8988T (cell line): ENCODE measurements at regions not wholly inside any gene's neighbourhood (a gene's known extent, or its start where the extent isn't known, plus 50 kb on each side); places are given as distances from the start of the nearest gene placed in this dataset.
"Not testable (repeated sequence)": the region's sequence is repeated elsewhere in the genome, so short reads cannot be mapped to it uniquely, and the experiment has no call there.

ENCODE experiments used
- DNase-seq: peaks from one replicate; pipeline ENCODE4 v3.0.0; 2011

- DNase-seq, result no peak
Measured at GRCh38 chr14:44453433-44454171, 53.5 kb downstream of the FSCB start.

DNA sequence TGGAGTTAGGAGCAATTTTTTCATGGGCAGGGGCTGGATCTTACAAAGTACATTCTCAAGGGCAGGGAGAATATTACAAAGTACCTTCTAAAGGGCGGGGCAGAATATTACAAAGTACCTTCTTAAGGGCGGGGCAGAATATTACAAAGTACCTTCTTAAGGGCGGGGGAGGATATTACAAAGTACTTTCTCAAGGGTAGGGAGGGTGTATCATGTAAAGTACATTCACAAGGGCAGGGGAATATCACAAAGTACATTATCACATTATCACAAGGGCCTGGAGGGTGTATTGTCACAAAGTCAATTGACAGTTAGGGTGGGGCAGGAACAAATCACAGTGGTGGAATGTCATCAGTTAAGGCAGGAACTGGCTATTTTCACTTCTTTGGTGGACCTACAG is 56.9 kb downstream of the FSCB start:
- not testable (repeated sequence) for DNase-seq

DNA sequence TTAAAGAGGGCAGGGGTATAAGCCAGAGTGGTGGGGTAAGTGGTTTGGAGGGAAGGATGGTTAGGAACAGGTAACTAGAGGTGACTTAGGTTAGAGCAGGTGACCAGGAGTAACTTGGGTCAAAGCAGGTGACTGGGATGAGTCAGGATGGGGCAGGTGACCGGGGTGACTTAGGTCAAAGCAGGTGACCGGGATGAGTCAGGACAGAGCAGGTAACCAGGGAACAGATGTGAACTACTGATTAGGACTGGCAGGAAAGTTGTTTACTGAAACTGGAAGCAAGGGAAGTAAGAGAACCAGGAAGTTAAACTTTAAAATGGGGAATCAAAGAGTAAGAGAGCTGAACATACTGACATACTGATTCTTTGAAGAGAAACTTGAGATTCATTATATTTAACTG is 57.4 kb downstream of the FSCB start:
- no peak for DNase-seq

GRCh38 chr14:44448951-44449358 is 58.1 kb downstream of the FSCB start:
- no peak for DNase-seq

- DNase-seq, result no peak
Measured at GRCh38 chr14:44446965-44447364, 60.1 kb downstream of the FSCB start.

GRCh38 chr14:44444454-44444853 is 62.6 kb downstream of the FSCB start:
- no peak for DNase-seq

- DNase-seq, result no peak
Measured at GRCh38 chr14:44438936-44439335, 68.1 kb downstream of the FSCB start.

- no peak for DNase-seq
Measured at GRCh38 chr14:44438221-44438620, 68.9 kb downstream of the FSCB start.

DNA sequence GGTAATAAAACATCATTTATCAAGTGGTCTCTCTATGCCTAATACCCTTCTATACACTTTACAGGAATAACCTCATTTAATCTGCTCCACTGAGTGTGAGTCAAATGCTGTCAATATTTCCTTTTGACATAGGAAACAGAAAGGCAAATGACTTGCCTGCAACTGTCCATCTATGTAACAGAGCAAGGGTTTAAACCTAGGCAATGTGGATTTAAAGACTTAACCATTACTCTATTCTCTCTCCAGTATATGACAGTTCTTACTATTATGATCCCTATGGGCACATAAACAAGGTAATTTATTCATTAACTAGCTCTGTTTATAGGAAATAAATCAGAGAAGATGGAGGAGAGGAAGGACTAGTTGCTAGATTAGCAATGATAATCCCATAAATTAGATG is 70.6 kb downstream of the FSCB start:
- DNase-seq, result no peak

GRCh38 chr14:44428231-44428945 is 78.7 kb downstream of the FSCB start:
- DNase-seq, result no peak

DNA sequence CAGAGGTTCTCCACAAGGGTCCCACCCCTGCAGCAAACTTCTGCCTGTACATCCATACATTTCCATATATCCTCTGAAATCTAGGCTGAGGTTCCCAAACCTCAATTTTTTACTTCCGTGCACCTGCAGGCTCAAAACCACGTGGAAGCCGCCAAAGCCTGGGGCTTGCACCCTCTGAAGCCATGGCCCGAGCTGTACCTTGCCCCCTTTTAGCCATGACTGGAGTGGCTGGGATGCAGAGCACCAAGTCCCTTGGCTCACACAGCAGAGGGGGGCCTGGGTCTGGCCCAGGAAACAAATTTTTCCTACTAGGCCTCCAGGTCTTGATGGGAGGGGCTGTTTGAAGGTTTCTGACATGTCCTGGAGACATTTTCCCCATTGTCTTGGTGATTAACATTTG is 84.4 kb downstream of the FSCB start:
- no peak for DNase-seq

DNA sequence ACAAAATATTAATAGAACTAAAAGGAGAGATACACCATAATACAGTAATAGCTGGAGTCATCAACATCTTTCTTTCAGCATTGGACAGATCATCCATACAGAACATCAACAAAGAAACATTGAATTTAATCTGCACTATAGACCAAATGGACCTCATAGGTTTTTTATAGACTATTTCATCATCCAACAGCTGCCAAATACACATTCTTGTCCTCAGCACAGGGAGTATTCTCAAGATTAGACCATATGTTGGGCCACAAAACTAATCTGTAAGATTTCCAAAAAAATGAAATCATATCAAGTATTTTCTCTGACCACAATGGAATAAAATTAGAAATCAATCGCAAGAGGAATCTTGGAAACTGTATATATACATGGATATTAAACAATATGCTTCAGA is 86.9 kb downstream of the FSCB start:
- DNase-seq, result no peak

- no peak for DNase-seq
Measured at GRCh38 chr14:44418856-44419255, 88.2 kb downstream of the FSCB start.

- DNase-seq, result no peak
Measured at GRCh38 chr14:44417809-44418208, 89.3 kb downstream of the FSCB start.

DNA sequence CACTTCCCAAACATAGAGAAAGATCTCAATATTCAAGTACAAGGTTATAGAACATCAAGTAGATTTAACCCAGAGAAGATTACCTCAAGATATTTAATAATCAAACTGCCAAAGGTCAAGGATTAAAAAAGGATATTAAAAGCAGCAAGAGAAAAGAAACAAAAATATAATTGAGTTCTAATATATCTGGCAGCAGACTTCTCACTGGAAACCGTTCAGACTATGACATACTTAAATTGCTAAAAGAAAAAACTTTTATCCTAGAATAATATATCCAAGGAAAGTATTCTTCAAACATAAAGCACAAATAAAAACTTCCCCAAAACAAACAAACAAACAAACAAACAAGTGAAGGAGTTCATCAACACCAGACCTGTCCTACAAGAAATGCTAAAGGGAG is 92.4 kb downstream of the FSCB start:
- DNase-seq, result no peak

DNA sequence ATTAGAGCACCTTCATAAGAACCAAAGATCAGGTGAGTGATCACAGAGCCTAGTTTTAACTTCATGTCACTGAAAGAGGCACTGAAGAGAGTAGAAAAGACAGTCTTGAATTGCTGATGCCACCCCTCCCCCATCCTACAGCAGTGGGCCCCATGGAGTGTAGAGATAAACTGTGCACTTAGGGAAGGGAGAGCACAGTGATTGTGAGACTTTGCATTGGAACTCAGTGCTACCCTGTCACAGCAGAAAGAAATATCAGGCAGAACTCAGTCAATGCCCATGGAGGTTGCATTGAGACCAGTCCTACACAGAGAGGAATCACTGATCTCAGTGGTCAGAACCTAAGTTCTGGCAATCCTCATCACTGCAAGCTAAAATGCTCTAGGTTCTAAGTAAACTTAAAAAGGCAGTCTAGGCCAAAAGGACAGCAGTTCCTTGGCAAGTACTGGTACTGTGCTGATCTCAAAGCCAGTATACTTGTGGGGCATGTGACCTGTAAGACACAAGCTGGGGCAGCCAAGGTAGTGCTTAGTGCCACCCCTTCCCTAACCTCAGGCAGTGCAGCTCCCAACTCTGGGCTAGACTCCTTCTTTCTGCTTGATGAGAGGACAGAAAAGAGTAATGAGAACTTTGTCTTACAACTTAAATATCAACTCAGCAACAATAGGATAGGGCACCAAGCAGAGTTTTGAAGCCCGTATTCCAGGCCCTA is 94.1 kb downstream of the FSCB start:
- no peak for DNase-seq

GRCh38 chr14:44405011-44405486 is 102.0 kb downstream of the FSCB start:
- no peak for DNase-seq

GRCh38 chr14:44404599-44404998 is 102.5 kb downstream of the FSCB start:
- no peak for DNase-seq

GRCh38 chr14:44404036-44404435 is 103.0 kb downstream of the FSCB start:
- no peak for DNase-seq

GRCh38 chr14:44403193-44403592 is 103.9 kb downstream of the FSCB start:
- no peak for DNase-seq

- DNase-seq, result no peak
Measured at GRCh38 chr14:44396226-44396625, 110.9 kb downstream of the FSCB start.

DNA sequence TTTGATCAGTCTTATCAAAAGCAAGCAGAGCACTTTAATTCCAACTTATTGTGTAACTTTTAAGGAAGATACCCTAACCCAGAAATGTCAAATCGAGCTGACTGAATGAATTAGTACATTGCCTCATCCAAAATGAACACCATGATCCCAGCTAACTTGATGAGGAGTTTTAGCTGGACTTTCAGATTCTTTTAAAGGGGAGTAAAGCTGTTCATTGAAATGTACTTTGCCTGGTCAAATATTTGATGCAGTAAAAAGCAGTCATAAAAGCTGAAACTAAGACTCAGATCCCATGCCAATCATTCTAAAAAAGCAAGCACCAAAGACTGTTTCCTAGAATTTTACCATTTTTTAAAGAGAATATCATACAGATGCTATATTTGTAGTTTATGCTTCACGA is 114.1 kb downstream of the FSCB start:
- no peak for DNase-seq

DNA sequence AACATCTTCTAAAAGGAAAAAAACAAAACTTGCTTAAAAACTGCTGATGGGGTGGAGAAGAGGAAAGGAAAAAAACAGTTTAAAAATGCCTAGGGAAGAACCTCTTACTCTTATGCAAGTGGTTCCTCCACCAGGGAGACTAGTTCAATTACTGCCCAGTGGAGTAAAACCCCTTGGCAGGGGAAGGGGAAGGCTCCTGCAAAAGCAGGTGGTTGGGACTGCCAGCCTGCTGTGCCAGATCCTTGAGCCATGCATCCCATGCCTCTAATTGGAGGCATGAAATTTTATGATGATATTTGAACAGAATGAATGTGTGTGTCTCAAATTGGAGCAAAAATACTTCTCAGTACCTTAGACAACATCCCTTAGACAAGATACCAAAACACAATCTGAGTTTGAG is 118.8 kb downstream of the FSCB start:
- no peak for DNase-seq

DNA sequence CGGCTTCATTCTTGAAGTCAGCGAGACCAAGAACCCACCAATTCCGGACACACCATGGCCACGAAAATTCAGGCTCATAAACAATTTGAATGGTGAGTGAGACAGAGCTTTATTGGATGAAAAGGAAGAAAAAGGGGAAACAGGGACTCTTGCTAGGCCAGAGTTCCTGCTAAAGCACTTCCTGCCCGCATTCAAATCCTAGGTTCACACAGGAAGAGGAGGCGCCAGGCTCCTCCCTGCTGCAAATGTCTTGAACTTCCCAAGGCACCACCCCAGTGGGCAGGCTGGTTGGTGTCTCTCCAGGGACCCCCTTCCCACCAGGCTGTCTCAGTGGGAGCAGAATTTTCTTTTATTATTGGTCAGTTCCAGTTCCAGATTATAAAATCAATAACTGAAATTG is 121.2 kb downstream of the FSCB start:
- no peak for DNase-seq
